HG03045 (cell line): ENCODE measurements at regions not wholly inside any gene's neighbourhood (a gene's known extent, or its start where the extent isn't known, plus 50 kb on each side); places are given as distances from the start of the nearest gene placed in this dataset.

Source experiments
- ATAC-seq: cut with Tn5 transposase; IDR thresholded peaks from one replicate; pipeline ENCODE4 v1.9.1; 2021; ENCODE audit warnings: mild to moderate bottlenecking, moderate library complexity; ENCODE audit not compliant: unreplicated experiment

DNA sequence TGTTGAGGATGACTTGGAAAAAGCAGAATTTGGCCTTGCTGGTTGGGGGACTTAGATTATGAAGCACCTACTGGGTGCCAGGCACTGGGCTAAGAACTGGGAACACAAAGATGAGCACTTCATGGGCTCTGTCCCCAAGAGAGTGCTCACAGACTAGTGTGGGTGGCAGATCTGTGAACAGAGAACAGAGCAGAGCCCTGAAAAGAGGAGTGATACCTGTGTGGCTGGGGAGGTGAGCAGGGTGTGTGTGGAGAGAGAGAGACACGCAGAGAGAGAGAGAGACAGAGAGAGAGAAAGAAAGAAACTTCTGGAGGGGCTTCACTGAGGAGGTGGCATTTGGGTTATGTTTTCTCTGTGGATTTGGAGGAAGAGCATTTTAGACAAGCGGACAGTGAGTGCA is 61.1 kb upstream of the PPP2R5A start:
- ATAC-seq, result no peak

DNA sequence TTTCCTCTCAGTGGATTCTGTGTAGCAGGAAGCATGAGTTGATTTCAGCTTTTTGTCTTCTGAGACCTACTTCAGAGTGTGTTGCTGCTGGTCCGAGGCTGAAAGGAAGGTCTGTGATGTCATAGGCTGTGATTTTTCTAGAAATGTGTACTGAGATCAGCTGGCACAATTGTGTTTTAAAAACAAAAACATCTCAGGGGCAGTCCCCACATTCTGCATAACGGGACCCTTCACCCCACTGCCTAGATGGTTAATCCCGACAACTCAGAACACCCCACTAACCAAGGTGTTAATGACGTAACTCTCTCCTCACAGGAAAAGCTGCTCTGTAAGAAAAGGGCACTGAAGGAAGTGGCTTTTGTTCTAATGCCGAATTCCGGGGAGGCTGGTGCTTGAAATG is 59.8 kb upstream of the PPP2R5A start:
- ATAC-seq, result no peak

DNA sequence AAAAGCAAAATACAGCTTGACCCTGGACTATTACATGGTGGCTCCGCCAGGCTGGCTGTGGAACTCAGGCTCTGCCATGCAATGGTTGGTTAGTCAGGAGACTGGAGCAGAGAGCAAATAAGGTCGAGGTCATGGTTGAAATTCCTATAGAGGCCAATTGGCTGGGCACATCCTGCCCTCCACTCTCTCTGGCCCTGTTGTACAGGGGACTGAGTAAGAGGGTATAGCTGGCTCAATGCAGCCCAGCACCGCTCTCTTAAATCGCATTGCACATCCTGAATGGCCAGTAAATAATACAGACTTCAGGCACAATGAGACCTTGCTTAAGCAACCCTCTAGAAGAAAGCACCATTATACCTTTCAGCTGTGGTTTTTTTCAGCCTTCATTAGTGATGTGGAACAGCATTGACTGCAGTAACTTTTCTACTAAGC is 59.3 kb upstream of the PPP2R5A start:
- no peak for ATAC-seq

DNA sequence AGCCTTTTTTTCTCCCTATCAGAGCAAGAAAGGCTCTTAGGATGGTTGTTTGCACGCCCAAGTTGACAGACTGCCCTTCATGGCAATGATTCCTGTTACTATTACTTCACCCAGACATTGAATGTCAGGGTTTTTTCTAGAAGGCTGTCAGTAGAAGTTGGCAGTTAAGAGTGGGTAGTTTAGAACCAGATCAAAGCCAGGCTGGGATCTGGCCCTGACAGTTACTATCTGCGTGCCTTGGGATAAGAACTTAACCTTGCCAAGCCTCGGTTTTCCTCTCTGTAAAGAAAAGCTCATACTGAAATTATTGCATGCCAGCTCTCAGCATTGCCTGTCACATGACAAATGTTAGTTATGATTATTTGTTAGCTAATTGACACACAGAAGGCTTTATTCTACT is 58.7 kb upstream of the PPP2R5A start:
- ATAC-seq, result no peak

DNA sequence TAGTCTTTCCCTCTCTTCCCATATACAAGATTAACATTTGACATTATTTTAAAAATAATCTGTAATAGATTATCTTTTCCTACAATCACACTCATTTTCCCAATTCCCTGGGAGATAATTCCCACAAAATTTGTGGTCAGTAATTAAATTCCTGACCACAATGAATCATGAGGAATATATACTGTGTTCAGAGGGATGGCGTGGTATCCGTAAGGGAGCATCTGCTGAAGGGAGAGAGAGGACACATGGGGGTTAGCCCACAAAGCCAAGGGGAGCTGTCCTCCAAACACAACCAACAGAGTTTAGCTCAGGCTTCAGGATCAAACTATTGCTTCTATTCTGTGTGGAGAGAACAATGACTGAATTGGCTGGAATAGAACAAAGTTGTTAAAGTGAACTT is 57.1 kb upstream of the PPP2R5A start:
- ATAC-seq, result no peak

DNA sequence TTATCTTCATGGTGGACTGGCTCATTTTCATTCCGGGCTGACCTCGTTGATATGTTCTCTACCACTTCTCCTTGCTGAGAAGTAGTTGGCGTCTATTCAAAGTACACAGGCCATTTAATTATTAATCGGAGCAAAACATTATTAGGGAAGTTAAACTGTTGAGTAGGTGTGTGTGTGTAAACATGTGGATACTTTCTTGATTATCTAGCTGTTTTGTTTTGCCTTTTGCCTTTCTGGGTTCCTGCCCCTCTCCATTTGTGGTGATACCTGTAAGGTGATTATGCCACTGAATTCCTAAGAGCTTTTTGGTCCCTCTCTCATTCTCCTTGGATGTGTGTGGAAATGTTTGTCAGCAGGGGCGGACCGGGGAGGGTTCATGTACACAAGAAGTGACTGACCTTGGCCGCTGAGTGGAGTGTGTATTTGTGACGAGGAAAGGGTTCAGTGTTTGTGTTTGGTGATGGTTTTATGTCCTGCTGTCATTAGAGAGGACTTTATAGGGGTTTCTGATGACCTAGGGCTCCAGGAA is 56.6 kb upstream of the PPP2R5A start:
- no peak for ATAC-seq

DNA sequence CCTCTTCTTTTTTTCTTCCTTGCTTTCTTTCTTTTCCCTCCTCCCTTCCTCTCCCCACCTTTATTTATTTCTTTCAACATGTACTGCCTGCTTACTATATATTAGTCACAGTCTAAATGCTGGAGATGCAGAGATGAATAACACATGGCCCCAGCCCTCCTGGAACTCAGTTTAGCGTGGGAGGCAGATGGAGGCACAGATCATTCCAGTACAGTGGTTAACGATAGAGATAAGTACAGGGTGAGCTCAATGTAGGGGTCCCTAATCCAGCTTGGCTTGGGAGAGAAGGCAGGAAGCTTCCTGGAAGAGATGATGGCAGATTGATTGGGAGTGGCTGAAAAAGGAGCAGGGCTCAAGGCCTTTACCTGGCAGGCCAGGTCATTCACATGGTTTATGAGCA is 55.6 kb upstream of the PPP2R5A start:
- no peak for ATAC-seq

DNA sequence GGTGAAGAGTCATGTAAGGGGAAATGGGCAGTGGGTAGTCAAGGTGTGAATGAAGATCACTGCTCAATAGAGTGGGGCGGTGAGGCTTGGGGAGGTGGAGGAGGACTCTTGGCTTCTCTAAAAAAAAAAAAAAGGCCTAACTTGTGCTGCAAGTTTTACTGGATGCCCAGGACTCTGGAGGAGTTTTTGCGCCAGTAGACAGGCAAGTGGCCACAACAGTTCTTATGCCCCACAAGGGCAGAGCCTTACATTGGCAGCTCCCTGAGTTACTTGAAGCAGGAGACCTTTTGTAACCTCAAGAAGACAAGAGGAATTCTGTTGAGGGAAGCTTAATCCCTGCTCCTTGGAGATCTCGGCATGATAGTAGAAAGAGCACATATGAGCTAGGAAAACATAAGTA is 54.9 kb upstream of the PPP2R5A start:
- no peak for ATAC-seq

DNA sequence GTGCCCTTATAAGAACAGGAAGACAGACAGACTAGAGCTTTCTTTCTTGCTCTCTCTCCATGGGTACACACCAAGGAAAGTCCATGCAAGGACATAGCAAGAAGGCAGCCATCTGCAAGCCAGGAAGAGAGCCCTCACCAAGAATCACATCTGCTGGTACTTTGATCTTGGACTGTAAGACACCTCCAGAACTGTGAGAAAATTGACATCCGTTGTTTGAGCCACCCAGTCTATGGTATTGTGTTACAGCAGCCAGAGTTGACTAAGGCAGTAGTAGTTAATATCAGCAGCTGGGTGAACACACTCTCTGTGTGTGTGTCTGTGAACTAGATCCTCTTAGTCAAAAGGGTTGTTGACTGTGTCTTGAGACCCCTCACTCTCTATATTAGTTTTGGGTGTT is 53.8 kb upstream of the PPP2R5A start:
- no peak for ATAC-seq

DNA sequence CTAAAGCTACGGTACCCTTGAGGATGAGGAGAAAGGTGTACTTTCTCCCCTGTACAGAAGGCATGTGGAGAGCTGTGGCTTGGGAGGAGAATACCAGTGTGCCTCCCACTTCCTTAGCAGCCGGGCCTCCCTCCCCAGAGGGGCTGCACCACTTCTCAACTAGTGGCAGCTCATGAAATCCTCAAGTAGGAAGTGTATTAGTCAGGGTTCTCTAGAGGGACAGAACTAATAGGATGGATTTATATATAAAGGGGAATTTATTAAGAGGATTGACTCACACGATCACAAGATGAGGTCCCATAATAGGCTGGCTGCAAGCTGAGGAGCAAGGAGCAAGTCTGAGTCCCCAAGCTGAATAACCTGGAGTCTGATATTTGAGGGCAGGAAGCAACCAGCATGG is 53.1 kb upstream of the PPP2R5A start:
- no peak for ATAC-seq

DNA sequence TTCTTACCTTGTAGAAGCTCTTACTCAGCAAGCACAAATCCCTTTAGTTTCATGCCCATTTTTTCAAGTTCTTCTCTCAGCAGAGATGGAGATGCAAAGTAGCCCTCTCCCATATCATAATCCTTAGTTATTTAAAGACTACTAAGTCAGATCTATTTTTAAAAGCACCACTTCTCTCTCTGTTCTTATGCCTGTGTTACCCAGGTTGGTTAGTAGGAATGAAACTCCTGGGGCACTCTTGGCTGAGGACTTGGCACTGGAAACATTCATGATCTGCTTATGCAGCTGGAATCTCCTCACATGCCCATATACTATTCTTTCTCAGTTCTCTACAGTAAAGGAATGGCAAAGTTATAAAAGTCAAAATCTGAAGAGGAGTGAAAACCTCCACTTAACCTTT is 51.9 kb upstream of the PPP2R5A start:
- ATAC-seq, result no peak

DNA sequence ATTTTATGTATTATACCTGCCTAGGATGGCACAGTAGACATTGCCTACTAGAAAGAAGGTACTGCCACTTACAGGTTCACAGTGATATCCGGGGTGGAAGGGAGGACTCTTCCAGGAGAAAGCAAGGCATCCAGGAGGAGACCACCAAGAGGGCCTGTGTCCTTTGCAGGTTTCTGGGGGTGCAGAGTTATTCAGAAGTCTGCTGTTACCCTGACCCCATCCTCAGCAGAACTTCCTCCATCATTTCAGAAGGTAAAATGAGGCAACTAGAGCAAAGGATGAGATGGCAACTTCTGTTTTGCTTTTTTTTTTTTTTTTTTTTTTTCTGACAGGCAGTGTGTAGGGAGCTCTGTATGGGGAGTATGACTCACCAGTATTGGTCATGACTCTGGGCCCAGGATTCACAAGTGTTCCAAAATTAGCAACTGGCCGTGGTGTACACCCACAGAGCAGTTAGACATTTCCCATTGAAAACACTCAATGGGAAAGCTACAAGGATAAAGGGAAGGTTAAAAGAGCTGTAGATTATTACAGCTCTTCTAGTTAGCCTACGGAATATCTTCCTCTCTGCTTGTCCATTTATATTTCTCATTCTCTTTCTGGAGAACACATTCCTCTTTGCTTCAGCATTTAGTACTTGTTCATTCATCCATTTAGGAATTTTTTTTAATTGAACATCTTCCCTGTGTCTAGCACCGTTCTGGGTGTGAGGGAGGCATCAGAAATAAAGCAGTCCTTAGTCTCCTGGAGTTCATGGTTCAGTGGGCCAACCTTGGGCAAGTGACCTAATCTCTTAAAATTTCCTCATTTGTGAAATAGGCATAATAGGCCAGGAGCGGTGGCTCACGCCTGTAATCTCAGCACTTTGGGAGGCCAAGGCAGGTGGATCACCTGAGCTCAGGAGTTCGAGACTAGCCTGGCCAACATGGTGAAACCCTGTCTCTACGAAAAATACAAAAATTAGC is 50.5 kb upstream of the PPP2R5A start:
- peak; percentile 70 for ATAC-seq
